SK-N-SH treated with all-trans-retinoic acid at 6 μM for 48 hours (cell line): ENCODE measurements at regions not wholly inside any gene's neighbourhood (a gene's known extent, or its start where the extent isn't known, plus 50 kb on each side); places are given as distances from the start of the nearest gene placed in this dataset.

Source experiments
- BACH2 ChIP-seq: fragments of 250-450 bp; sonication (Bioruptor Pico); IDR thresholded peaks from 2 replicates; pipeline ENCODE4 v1.9.0; 2021; ENCODE audit warnings: mild to moderate bottlenecking, borderline replicate concordance
- CSDC2 ChIP-seq: fragments of 250-450 bp; sonication (Bioruptor Pico); IDR thresholded peaks from 2 replicates; pipeline ENCODE4 v1.5.0; 2020; ENCODE audit warnings: mild to moderate bottlenecking, moderate library complexity
- ESRRG ChIP-seq: fragments of 250-450 bp; sonication (Bioruptor Pico); IDR thresholded peaks from 2 replicates; pipeline ENCODE4 v1.6.1; 2021; ENCODE audit warnings: mild to moderate bottlenecking
- ISL1 ChIP-seq: fragments of 250-450 bp; sonication (Bioruptor Pico); IDR thresholded peaks from 2 replicates; pipeline ENCODE4 v2.1.2; 2022; ENCODE audit warnings: mild to moderate bottlenecking, moderate library complexity
- PATZ1 ChIP-seq: fragments of 250-450 bp; sonication (Bioruptor Pico); IDR thresholded peaks from 2 replicates; pipeline ENCODE4 v1.8.0; 2020; ENCODE audit warnings: mild to moderate bottlenecking, moderate library complexity, borderline replicate concordance
- RARB ChIP-seq: fragments of 250-450 bp; sonication (Bioruptor Pico); IDR thresholded peaks from 2 replicates; pipeline ENCODE4 v1.8.0; 2021; ENCODE audit warnings: mild to moderate bottlenecking, moderate library complexity
- SNAI2 ChIP-seq: fragments of 250-450 bp; sonication (Bioruptor Pico); IDR thresholded peaks from 2 replicates; pipeline ENCODE4 v1.5.0; 2020; ENCODE audit warnings: mild to moderate bottlenecking, moderate library complexity
- TCF4 ChIP-seq: fragments of 250-450 bp; sonication (Bioruptor Pico); IDR thresholded peaks from 2 replicates; pipeline ENCODE4 v1.8.0; 2021; ENCODE audit warnings: mild to moderate bottlenecking, moderate library complexity, borderline replicate concordance
- TOX ChIP-seq: fragments of 250-450 bp; sonication (Bioruptor Pico); IDR thresholded peaks from 2 replicates; pipeline ENCODE4 v1.8.0; 2021; ENCODE audit warnings: mild to moderate bottlenecking, moderate library complexity, borderline replicate concordance
- ZFP3 ChIP-seq: fragments of 250-450 bp; sonication (Bioruptor Pico); IDR thresholded peaks from 2 replicates; pipeline ENCODE4 v1.5.0; 2020; ENCODE audit warnings: mild to moderate bottlenecking, moderate library complexity
- ZFP30 ChIP-seq: fragments of 450-650 bp; formaldehyde crosslinking; IDR thresholded peaks from 2 replicates; pipeline ENCODE4 v1.5.0; 2022; ENCODE audit warnings: mild to moderate bottlenecking, moderate library complexity
- ZNF70 ChIP-seq: fragments of 450-650 bp; formaldehyde crosslinking; IDR thresholded peaks from 2 replicates; pipeline ENCODE4 v1.5.0; 2020; ENCODE audit warnings: mild to moderate bottlenecking, moderate library complexity
- ZNF8 ChIP-seq: fragments of 450-650 bp; formaldehyde crosslinking; IDR thresholded peaks from 2 replicates; pipeline ENCODE4 v1.5.0; 2020; ENCODE audit warnings: mild to moderate bottlenecking, moderate library complexity
- TF ChIP-seq, protein P1 (sequence below): fragments of 250-450 bp; sonication (Bioruptor Pico); IDR thresholded peaks from 2 replicates; pipeline ENCODE4 v1.8.0; 2021; ENCODE audit warnings: low read depth, mild to moderate bottlenecking, moderate library complexity, borderline replicate concordance

DNA sequence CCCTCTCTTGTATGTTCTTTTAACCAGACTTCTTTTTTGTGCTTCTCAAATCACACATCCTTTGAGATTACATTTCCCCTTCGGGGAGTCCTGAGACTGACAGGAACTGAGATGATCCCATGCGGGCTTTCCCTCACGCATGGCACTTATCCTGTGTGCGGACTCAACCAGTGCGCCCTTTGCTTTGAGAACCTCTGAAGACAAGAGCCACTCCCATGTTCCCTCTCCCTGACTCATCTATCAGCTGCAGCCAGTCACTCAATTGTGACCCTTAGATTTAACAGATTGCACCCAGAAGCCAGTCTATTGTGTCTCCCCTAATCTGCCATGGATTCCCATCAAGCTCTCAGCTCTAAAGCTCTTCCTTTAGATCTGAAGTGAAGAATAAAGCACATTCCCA, 353.9 kb upstream of the MEOX2 start:
- no peak for TF ChIP-seq SNAI2 (CRISPR knock-in tag)
- TF ChIP-seq ZNF70 (CRISPR knock-in tag): no peak
- no peak for TF ChIP-seq ZNF8 (CRISPR knock-in tag)
- no peak for TF ChIP-seq CSDC2 (CRISPR knock-in tag)
- no peak for TF ChIP-seq ZFP3
- no peak for TF ChIP-seq ESRRG (CRISPR knock-in tag)
- TF ChIP-seq TOX (CRISPR knock-in tag): no peak
- no peak for TF ChIP-seq ZFP30 (CRISPR knock-in tag)
- TF ChIP-seq BACH2 (CRISPR knock-in tag): no peak
- no peak for TF ChIP-seq RARB (CRISPR knock-in tag)
- no peak for TF ChIP-seq TCF4 (CRISPR knock-in tag)
- TF ChIP-seq, protein P1, sequence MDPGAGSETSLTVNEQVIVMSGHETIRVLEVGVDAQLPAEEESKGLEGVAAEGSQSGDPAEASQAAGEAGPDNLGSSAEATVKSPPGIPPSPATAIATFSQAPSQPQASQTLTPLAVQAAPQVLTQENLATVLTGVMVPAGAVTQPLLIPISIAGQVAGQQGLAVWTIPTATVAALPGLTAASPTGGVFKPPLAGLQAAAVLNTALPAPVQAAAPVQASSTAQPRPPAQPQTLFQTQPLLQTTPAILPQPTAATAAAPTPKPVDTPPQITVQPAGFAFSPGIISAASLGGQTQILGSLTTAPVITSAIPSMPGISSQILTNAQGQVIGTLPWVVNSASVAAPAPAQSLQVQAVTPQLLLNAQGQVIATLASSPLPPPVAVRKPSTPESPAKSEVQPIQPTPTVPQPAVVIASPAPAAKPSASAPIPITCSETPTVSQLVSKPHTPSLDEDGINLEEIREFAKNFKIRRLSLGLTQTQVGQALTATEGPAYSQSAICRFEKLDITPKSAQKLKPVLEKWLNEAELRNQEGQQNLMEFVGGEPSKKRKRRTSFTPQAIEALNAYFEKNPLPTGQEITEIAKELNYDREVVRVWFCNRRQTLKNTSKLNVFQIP: no peak
- TF ChIP-seq ISL1: no peak
- TF ChIP-seq PATZ1 (CRISPR knock-in tag): no peak
